Gastrocnemius medialis (tissue), 4 donors: ENCODE measurements at regions not wholly inside any gene's neighbourhood (a gene's known extent, or its start where the extent isn't known, plus 50 kb on each side); places are given as distances from the start of the nearest gene placed in this dataset.

Experiments
- ATAC-seq, 2 donors: fragments of 150-250 bp; one replicate each; pipeline ENCODE4 v1.9.1; 2016
- DNase-seq, 2 donors: peaks; one replicate each; pipeline ENCODE4 v3.0.0-alpha.2; 2019
- H3K27ac ChIP-seq, 4 donors: fragments of 200-600 bp; sonication (generic); 1 replicate in 1 of 4; 2 replicates in 3 of 4; pipeline ENCODE4 v1.5.1; 2016 to 2018; ENCODE audit warnings: mild to moderate bottlenecking in 2 of 4, moderate library complexity in 1 of 4
- H3K27me3 ChIP-seq, 3 donors: fragments of 200-600 bp; sonication (generic) in 2 of 3; 1 replicate in 1 of 3; 2 replicates in 2 of 3; pipeline versions ENCODE4 v1.5.1 to v1.6.0; 2016 to 2019; ENCODE audit warnings: mild to moderate bottlenecking in 1 of 3, moderate library complexity in 1 of 3
- H3K36me3 ChIP-seq, 2 donors: fragments of 200-600 bp; sonication (generic) in 1 of 2; one replicate each; pipeline ENCODE4 v1.5.1; 2017 to 2018
- H3K4me1 ChIP-seq, 2 donors: fragments of 200-600 bp; sonication (generic) in 1 of 2; one replicate each; pipeline ENCODE4 v1.5.1; 2016 to 2017; ENCODE audit warnings: mild to moderate bottlenecking in 2 of 2
- H3K4me3 ChIP-seq, 4 donors: fragments of 200-600 bp; sonication (generic) in 3 of 4; 1 replicate in 1 of 4; 2 replicates in 3 of 4; pipeline ENCODE4 v1.5.1; 2016 to 2019; ENCODE audit warnings: mild to moderate bottlenecking in 2 of 4
- H3K9me3 ChIP-seq, 3 donors: fragments of 200-600 bp; sonication (generic) in 2 of 3; 1 replicate in 1 of 3; 2 replicates in 2 of 3; pipeline ENCODE4 v1.5.1; 2016 to 2019
- POLR2A ChIP-seq, 2 donors: fragments of 450-650 bp; IDR thresholded peaks; one replicate each; pipeline ENCODE4 v1.6.1; 2017; ENCODE audit warnings: antibody characterized with exemption in 2 of 2, mild to moderate bottlenecking in 2 of 2, moderate library complexity in 2 of 2
- in situ Hi-C, 4 donors: fragments of 200-750 bp; cut with MboI; loops; one replicate each; pipeline versions ENCODE4 v1.15.0 to v1.8.0; 2017; ENCODE audit warnings: low sequenced_read_pairs in 4 of 4
- intact Hi-C: fragments of 100-400 bp; cut with DNase I; formaldehyde crosslinking; loops from one replicate; pipeline ENCODE4 v1.15.1; 2023; ENCODE audit warnings: low total_unique reads
- TF ChIP-seq, protein P1 (sequence below), 5 experiments: fragments of 450-650 bp in 3 of 5; fragments of 200-600 bp in 2 of 5; sonication (generic) in 2 of 5; IDR thresholded peaks in 4 of 5; conservative IDR thresholded peaks in 1 of 5; 1 replicate in 4 of 5; 2 replicates in 1 of 5; pipeline ENCODE4 v1.5.1; 2016 to 2019; ENCODE audit warnings: antibody characterized with exemption in 5 of 5, mild to moderate bottlenecking in 3 of 5, moderate library complexity in 3 of 5

GRCh38 chr12:24586293-24586692 lies 362.6 kb downstream of the BCAT1 start:
- in situ Hi-C loops (no loop called here), intact Hi-C loops (no loop called here)

GRCh38 chr12:24584032-24584675 lies 364.7 kb downstream of the BCAT1 start:
- no peaks in the 10 kb centered on the region for H3K27me3 ChIP-seq
- no peak overlapping the region for H3K27ac ChIP-seq
- TF ChIP-seq POLR2A (IDR thresholded peaks at IDR 0.05): no peak
- TF ChIP-seq, protein P1, sequence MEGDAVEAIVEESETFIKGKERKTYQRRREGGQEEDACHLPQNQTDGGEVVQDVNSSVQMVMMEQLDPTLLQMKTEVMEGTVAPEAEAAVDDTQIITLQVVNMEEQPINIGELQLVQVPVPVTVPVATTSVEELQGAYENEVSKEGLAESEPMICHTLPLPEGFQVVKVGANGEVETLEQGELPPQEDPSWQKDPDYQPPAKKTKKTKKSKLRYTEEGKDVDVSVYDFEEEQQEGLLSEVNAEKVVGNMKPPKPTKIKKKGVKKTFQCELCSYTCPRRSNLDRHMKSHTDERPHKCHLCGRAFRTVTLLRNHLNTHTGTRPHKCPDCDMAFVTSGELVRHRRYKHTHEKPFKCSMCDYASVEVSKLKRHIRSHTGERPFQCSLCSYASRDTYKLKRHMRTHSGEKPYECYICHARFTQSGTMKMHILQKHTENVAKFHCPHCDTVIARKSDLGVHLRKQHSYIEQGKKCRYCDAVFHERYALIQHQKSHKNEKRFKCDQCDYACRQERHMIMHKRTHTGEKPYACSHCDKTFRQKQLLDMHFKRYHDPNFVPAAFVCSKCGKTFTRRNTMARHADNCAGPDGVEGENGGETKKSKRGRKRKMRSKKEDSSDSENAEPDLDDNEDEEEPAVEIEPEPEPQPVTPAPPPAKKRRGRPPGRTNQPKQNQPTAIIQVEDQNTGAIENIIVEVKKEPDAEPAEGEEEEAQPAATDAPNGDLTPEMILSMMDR (IDR thresholded peaks at IDR 0.05 in 4 of 5, conservative IDR thresholded peaks at IDR 0.05 in 1 of 5): no peak
- ATAC-seq: no peak
- intact Hi-C loops: no loop called here
- H3K4me1 ChIP-seq: no peaks in the 10 kb centered on the region
- no peak overlapping the region for H3K4me3 ChIP-seq
- H3K36me3 ChIP-seq: no peaks in the 10 kb centered on the region
- in situ Hi-C loops: no loop called here
- DNase-seq: no peak
- no peaks in the 10 kb centered on the region for H3K9me3 ChIP-seq

More at GRCh38 chr12:24586293-24586692, 362.6 kb downstream of the BCAT1 start:
- no peaks in the 10 kb centered on the region for H3K4me1 ChIP-seq
- no peak for ATAC-seq
- H3K36me3 ChIP-seq: no peaks in the 10 kb centered on the region
- no peak overlapping the region for H3K27ac ChIP-seq
- H3K4me3 ChIP-seq: no peak overlapping the region
- no peaks in the 10 kb centered on the region for H3K27me3 ChIP-seq
- no peaks in the 10 kb centered on the region for H3K9me3 ChIP-seq
- no peak for TF ChIP-seq POLR2A (IDR thresholded peaks at IDR 0.05)
- TF ChIP-seq, protein P1 (IDR thresholded peaks at IDR 0.05 in 4 of 5, conservative IDR thresholded peaks at IDR 0.05 in 1 of 5): no peak
- no peak for DNase-seq

DNA sequence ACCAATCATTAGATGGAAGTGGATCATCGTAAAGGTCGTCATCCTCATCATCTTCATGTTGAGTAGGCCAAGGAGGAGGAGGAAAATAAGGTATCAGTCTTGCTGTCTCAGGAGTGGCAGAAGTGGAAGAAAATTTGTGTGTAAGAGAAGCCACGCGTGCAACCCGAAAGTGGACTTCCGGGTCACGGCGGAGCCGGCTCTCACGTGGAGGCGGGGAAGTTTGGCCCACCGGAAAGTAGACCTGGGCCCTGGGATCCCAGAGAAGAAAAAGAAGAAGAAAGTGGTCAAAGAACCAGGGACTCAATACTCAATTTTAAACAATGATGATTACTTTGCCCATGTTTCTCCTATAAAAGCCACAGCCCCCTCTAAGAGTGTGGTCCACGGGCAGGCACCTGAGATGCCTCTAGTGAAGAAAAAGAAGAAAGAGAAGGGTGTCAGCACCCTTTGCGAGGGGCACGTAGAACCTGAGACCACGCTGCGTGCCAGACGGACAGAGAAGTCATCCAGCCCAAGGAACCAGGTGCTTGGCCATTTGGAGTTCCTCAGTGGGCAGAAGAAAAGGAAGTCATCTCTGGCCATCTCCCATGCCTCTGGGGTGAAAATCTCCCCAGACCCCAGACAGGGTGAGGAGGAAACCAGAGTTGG lies 365.8 kb downstream of the BCAT1 start:
- no peak for DNase-seq
- H3K4me1 ChIP-seq: no peaks in the 10 kb centered on the region
- in situ Hi-C loops: no loop called here

DNA sequence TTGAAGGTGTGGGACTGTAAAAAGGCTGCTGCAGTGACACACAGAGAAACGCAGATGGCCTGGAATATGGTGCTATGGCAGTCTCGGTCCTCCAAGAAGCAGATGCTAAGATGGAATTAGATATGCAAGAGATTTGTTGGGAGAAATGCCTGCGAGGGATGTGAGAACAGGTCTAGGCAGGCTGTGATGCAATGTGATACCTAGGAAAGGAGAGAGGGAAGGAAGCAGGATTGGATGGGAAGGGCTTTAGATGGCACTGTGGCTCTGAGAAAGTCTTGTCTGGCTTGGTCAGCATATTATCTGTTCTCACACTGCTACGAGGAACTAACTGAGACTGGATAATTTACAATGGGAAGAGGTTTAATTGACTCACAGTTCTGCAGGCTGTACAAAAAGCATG lies 374.4 kb downstream of the BCAT1 start:
- Histone ChIP-seq H3K9me3 (no peaks in the 10 kb centered on the region), H3K27ac (no peak overlapping the region), H3K27me3 (no peaks in the 10 kb centered on the region), H3K36me3 (no peaks in the 10 kb centered on the region), H3K4me1 (no peaks in the 10 kb centered on the region), H3K4me3 (no peak overlapping the region)
- in situ Hi-C loops: no loop called here
- DNase-seq: no peak
- TF ChIP-seq, protein P1 (IDR thresholded peaks at IDR 0.05 in 4 of 5, conservative IDR thresholded peaks at IDR 0.05 in 1 of 5): no peak
- TF ChIP-seq POLR2A (IDR thresholded peaks at IDR 0.05): no peak
- intact Hi-C loops: no loop called here
- ATAC-seq: no peak

More for the DNA sequence above, 365.8 kb downstream of the BCAT1 start:
- no peak for ATAC-seq
- no peak overlapping the region for H3K4me3 ChIP-seq
- H3K9me3 ChIP-seq: no peaks in the 10 kb centered on the region
- intact Hi-C loops: no loop called here
- no peaks in the 10 kb centered on the region for H3K36me3 ChIP-seq
- no peak overlapping the region for H3K27ac ChIP-seq
- TF ChIP-seq, protein P1 (IDR thresholded peaks at IDR 0.05 in 4 of 5, conservative IDR thresholded peaks at IDR 0.05 in 1 of 5): no peak
- no peaks in the 10 kb centered on the region for H3K27me3 ChIP-seq
